HepG2 (cell line): ENCODE measurements at regions not wholly inside any gene's neighbourhood (a gene's known extent, or its start where the extent isn't known, plus 50 kb on each side); places are given as distances from the start of the nearest gene placed in this dataset.

Experiments used
- ATAC-seq: fragments of 200-7000 bp; cut with Tn5 transposase; 3 replicates; pipeline ENCODE4 v1.9.1; 2020; ENCODE audit warnings: mild to moderate bottlenecking, moderate library complexity
- BruUV-seq: library from RNA; stranded (reverse); fragments of 400-500 nt; replicated peaks from 2 replicates; lab custom pipeline; 2021; lab: Mats Ljungman, UMichigan
- CTCF ChIA-PET: fragments of 300-600 bp; formaldehyde crosslinking; extraction: SDS; loops from one replicate; lab custom pipeline; 2021; ENCODE audit warnings: low total read pairs, inconsistent platforms, low intra/inter-chr PET ratio; lab: Yijun Ruan, JAX
- POLR2A ChIA-PET: fragments of 350-600 bp; sonication (Branson Sonifier 250); formaldehyde crosslinking; loops from one replicate; lab custom pipeline; 2020; ENCODE audit warnings: antibody characterized with exemption, inconsistent platforms; lab: Yijun Ruan, JAX
- DNase-seq: peaks from one replicate; pipeline ENCODE4 v3.0.0-alpha.2; 2015; ENCODE audit warnings: low spot score
- FAIRE-seq: peaks from 3 replicates; lab custom pipeline; 2011; peaks lifted over from hg19 to GRCh38; lab: Jason Lieb, UNC
- H2AFZ ChIP-seq: one replicate; pipeline ENCODE4 v1.6.1; 2011; ENCODE audit warnings: low read length, inconsistent platforms
- H3K27ac ChIP-seq: fragments of 300-600 bp; 3 replicates; pipeline ENCODE4 v1.8.0; 2011; ENCODE audit warnings: mixed run types, mild to moderate bottlenecking, mixed read lengths, low read length, inconsistent platforms; ENCODE audit not compliant: insufficient read depth; ENCODE audit errors: extremely low read length
- H3K27me3 ChIP-seq, 2 experiments: fragments of 200-600 bp in 1 of 2; 2 replicates in 1 of 2; 3 replicates in 1 of 2; pipeline versions ENCODE4 v1.6.0 to v1.8.0; 2011; ENCODE audit warnings: low read length in 2 of 2, mild to moderate bottlenecking in 2 of 2, moderate library complexity in 2 of 2, inconsistent platforms in 1 of 2; ENCODE audit not compliant: insufficient read depth in 2 of 2, control insufficient read depth in 1 of 2
- H3K36me3 ChIP-seq, 2 experiments: fragments of 200-600 bp in 1 of 2; replicated peaks in 1 of 2; 2 replicates in 1 of 2; 3 replicates in 1 of 2; pipeline versions ENCODE4 v1.5.1 to v1.8.0; 2011; ENCODE audit warnings: low read length in 2 of 2, inconsistent platforms in 1 of 2; ENCODE audit not compliant: insufficient read depth in 2 of 2, control insufficient read depth in 1 of 2
- H3K4me1 ChIP-seq: 2 replicates; pipeline ENCODE4 v1.5.1; 2012; ENCODE audit warnings: low read length, inconsistent platforms; ENCODE audit not compliant: insufficient read depth
- H3K4me2 ChIP-seq: 2 replicates; pipeline ENCODE4 v1.6.0; 2011; ENCODE audit warnings: low read depth, low read length, inconsistent platforms
- H3K4me3 ChIP-seq, 3 experiments: fragments of 200-600 bp in 1 of 3; sonication (generic), shearing (Covaris generic) in 1 of 3; replicated peaks in 1 of 3; 2 replicates each; pipeline ENCODE4 v1.5.1; 2011 to 2016; ENCODE audit warnings: low read length in 3 of 3, inconsistent platforms in 2 of 3, low read depth in 2 of 3, mild to moderate bottlenecking in 2 of 3, control low read depth in 1 of 3, mixed read lengths in 1 of 3; ENCODE audit not compliant: insufficient read depth in 1 of 3
- H3K79me2 ChIP-seq: one replicate; pipeline ENCODE4 v1.6.1; 2011; ENCODE audit warnings: low read length, inconsistent platforms; ENCODE audit not compliant: insufficient read depth
- H3K9ac ChIP-seq: 2 replicates; pipeline ENCODE4 v1.6.0; 2011; ENCODE audit warnings: mild to moderate bottlenecking, low read depth, low read length, inconsistent platforms; ENCODE audit not compliant: insufficient read depth
- H3K9me3 ChIP-seq: 2 replicates; pipeline ENCODE4 v1.5.1; 2012; ENCODE audit warnings: mild to moderate bottlenecking, low read length
- H4K20me1 ChIP-seq: 2 replicates; pipeline ENCODE4 v1.6.0; 2011; ENCODE audit warnings: inconsistent platforms, mild to moderate bottlenecking, low read length, moderate library complexity; ENCODE audit not compliant: insufficient read depth
- FOXA3 ChIP-seq: IDR thresholded peaks from 2 replicates; pipeline ENCODE4 v1.6.1; 2016; ENCODE audit warnings: missing genetic modification reagents, missing compliant biosample characterization
- FOXP1 ChIP-seq, 2 experiments: fragments of 450-650 bp in 1 of 2; IDR thresholded peaks; 2 replicates each; pipeline ENCODE4 v1.6.1; 2017 to 2018; ENCODE audit warnings: antibody characterized with exemption in 1 of 2
- NCOR1 ChIP-seq: fragments of 200-600 bp; sonication (generic); IDR thresholded peaks from 2 replicates; pipeline ENCODE4 v1.7.0; 2017; ENCODE audit warnings: antibody characterized with exemption, low read length, borderline replicate concordance
- NR2F6 ChIP-seq, 2 experiments: IDR thresholded peaks; 2 replicates each; pipeline ENCODE4 v1.6.1; 2016; ENCODE audit warnings: antibody characterized with exemption in 1 of 2, mild to moderate bottlenecking in 1 of 2
- POGZ ChIP-seq: sonication (generic); formaldehyde crosslinking; IDR thresholded peaks from 2 replicates; pipeline ENCODE4 v1.4.0; 2020; ENCODE audit warnings: mild to moderate bottlenecking, missing genetic modification reagents
- POLR2A ChIP-seq, 2 experiments: IDR thresholded peaks; 2 replicates each; pipeline ENCODE4 v1.6.1; 2011; ENCODE audit warnings: low read depth in 2 of 2, low read length in 2 of 2, mild to moderate bottlenecking in 1 of 2, moderate library complexity in 1 of 2; ENCODE audit not compliant: insufficient read depth in 1 of 2
- SKI ChIP-seq: fragments of 450-650 bp; IDR thresholded peaks from one replicate; pipeline ENCODE4 v1.6.1; 2018; ENCODE audit warnings: mild to moderate bottlenecking; ENCODE audit not compliant: partially characterized antibody
- TBL1XR1 ChIP-seq: fragments of 150-350 bp; IDR thresholded peaks from 2 replicates; pipeline ENCODE4 v1.6.1; 2014; ENCODE audit warnings: borderline replicate concordance, low read length; ENCODE audit not compliant: partially characterized antibody
- ZFP36L2 ChIP-seq: sonication (generic); formaldehyde crosslinking; IDR thresholded peaks from 2 replicates; pipeline ENCODE4 v1.4.0; 2020; ENCODE audit warnings: missing genetic modification reagents
- ZMYM2 ChIP-seq: sonication (generic); formaldehyde crosslinking; IDR thresholded peaks from 2 replicates; pipeline ENCODE4 v1.8.0; 2022; ENCODE audit warnings: mild to moderate bottlenecking, missing genetic modification reagents
- ZMYM3 ChIP-seq: sonication (generic); formaldehyde crosslinking; IDR thresholded peaks from 2 replicates; pipeline ENCODE4 v1.5.1; 2020; ENCODE audit warnings: mild to moderate bottlenecking, missing genetic modification reagents
- ZNF281 ChIP-seq: sonication (generic); formaldehyde crosslinking; IDR thresholded peaks from 2 replicates; pipeline ENCODE4 v1.4.0; 2020; ENCODE audit warnings: missing genetic modification reagents, borderline replicate concordance
- WGBS: methylation state at CpG from one replicate; pipeline ENCODE4 v1.1.6; 2017; ENCODE audit warnings: low lambda C conversion rate; 5-methylcytosine and 5-hydroxymethylcytosine counted together
- in situ Hi-C: cut with HindIII; loops from 2 replicates; pipeline ENCODE4 v1.10.0; 2017; ENCODE audit warnings: low pct_unique_long_range_greater_than_20kb; ENCODE audit not compliant: extremely low pct_ligation_motif_present
- intact Hi-C: fragments of 100-400 bp; cut with micrococcal nuclease; formaldehyde crosslinking; loops from one replicate; pipeline ENCODE4 v1.10.0; 2022; ENCODE audit not compliant: unreplicated experiment
- TF ChIP-seq, protein P1 (sequence below): sonication (generic); formaldehyde crosslinking; IDR thresholded peaks from 2 replicates; pipeline ENCODE4 v1.5.1; 2020; ENCODE audit warnings: missing genetic modification reagents, mild to moderate bottlenecking, borderline replicate concordance

GRCh38 chr18:4593459-4593858 is 138.4 kb upstream of the DLGAP1 start:
- Histone ChIP-seq H3K9ac (no peak overlapping the region), H3K36me3 (no peaks in the 10 kb centered on the region), H3K27ac (no peak overlapping the region), H3K4me3 (no peak overlapping the region), H3K79me2 (no peaks in the 10 kb centered on the region), H3K4me2 (no peak overlapping the region), H3K27me3 (no peaks in the 10 kb centered on the region; a peak in 1 of 5 replicates), H4K20me1 (no peaks in the 10 kb centered on the region), H3K4me1 (peaks cover 11% of the 10 kb centered on the region), H3K9me3 (no peaks in the 10 kb centered on the region), H2AFZ (no peak overlapping the region)
- intact Hi-C loops = no loop called here
- no TSS peak for BruUV-seq
- DNase-seq (no peak), FAIRE-seq (no peak), ATAC-seq (no peak)
- TF ChIP-seq POLR2A (IDR thresholded peaks at IDR 0.05; ENCODE audit: insufficient read depth in 1 of 2, low read depth in 2 of 2, low read length in 2 of 2) (no peak), ZFP36L2 (no peak)
- TF ChIP-seq, protein P1, sequence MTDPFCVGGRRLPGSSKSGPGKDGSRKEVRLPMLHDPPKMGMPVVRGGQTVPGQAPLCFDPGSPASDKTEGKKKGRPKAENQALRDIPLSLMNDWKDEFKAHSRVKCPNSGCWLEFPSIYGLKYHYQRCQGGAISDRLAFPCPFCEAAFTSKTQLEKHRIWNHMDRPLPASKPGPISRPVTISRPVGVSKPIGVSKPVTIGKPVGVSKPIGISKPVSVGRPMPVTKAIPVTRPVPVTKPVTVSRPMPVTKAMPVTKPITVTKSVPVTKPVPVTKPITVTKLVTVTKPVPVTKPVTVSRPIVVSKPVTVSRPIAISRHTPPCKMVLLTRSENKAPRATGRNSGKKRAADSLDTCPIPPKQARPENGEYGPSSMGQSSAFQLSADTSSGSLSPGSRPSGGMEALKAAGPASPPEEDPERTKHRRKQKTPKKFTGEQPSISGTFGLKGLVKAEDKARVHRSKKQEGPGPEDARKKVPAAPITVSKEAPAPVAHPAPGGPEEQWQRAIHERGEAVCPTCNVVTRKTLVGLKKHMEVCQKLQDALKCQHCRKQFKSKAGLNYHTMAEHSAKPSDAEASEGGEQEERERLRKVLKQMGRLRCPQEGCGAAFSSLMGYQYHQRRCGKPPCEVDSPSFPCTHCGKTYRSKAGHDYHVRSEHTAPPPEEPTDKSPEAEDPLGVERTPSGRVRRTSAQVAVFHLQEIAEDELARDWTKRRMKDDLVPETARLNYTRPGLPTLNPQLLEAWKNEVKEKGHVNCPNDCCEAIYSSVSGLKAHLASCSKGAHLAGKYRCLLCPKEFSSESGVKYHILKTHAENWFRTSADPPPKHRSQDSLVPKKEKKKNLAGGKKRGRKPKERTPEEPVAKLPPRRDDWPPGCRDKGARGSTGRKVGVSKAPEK (CRISPR knock-in tag) = no peak
- WGBS = 6% methylated on average over 4 of the region's 4 CpGs
- POLR2A ChIA-PET = no interaction called here
- CTCF ChIA-PET = no interaction called here
- in situ Hi-C loops = no loop called here

- FAIRE-seq = no peak
- Histone ChIP-seq H3K79me2 (no peaks in the 10 kb centered on the region), H3K9me3 (no peaks in the 10 kb centered on the region; the same call in 1 of the 2 replicates), H3K36me3 (no peaks in the 10 kb centered on the region), H4K20me1 (no peaks in the 10 kb centered on the region), H3K27ac (no peak overlapping the region), H3K9ac (no peak overlapping the region), H3K4me1 (peaks cover 11% of the 10 kb centered on the region), H2AFZ (no peak overlapping the region), H3K4me3 (no peak overlapping the region), H3K4me2 (no peak overlapping the region), H3K27me3 (no peaks in the 10 kb centered on the region; a peak in 1 of 5 replicates)
- intact Hi-C loops = no loop called here
- ChIA-PET CTCF (no interaction called here), POLR2A (interaction anchor here (1.0 kb wide), 1 partner anchor 922 kb away, joined by 3 read pairs; no protein-coding TSS in a partner anchor)
- in situ Hi-C loops = no loop called here
- BruUV-seq = no TSS peak
- WGBS = 5% methylated on average over 5 of the region's 5 CpGs
- ATAC-seq = peak; percentile 89
- DNase-seq = peak; percentile 48
- TF ChIP-seq POGZ (CRISPR knock-in tag) (0 out of 2 replicates have a peak, but pooled peaks have one; percentile 28), FOXA3 (CRISPR knock-in tag) (peak; percentile 76), FOXP1 (IDR thresholded peaks at IDR 0.05) (no peak), FOXP1 (CRISPR knock-in tag; IDR thresholded peaks at IDR 0.05) (peak; percentile 79), ZMYM3 (no peak), ZNF281 (CRISPR knock-in tag) (no peak), SKI (peak; percentile 93), TBL1XR1 (peak; percentile 84), ZMYM2 (CRISPR knock-in tag) (no peak), NCOR1 (peak; percentile 34; the same call in 1 of the 2 replicates), NR2F6 (IDR thresholded peaks at IDR 0.05) (no peak; the same call in 1 of the 2 replicates), NR2F6 (CRISPR knock-in tag; IDR thresholded peaks at IDR 0.05) (0 out of 2 replicates have a peak, but pooled peaks have one; percentile 31)
Observed at GRCh38 chr18:4589056-4589800, 134.1 kb upstream of the DLGAP1 start.
